ENCODE measurements at regions not wholly inside any gene's neighbourhood (a gene's known extent, or its start where the extent isn't known, plus 50 kb on each side); places are given as distances from the start of the nearest gene placed in this dataset.

GRCh38 chr2:16615246-16615645 is 50.4 kb downstream of the CYRIA start:
- POLR2A ChIA-PET (ENCODE audit: unreplicated experiment) = no interaction called here
- Histone ChIP-seq H4K5ac (ENCODE audit: low read depth, low read length) (no peak overlapping the region), H4K8ac (ENCODE audit: low read depth in 2 of 2, low read length in 2 of 2) (no peak overlapping the region), H3K56ac (ENCODE audit: extremely low read depth, insufficient read depth, low read length) (no peak overlapping the region), H3K4me2 (ENCODE audit: low read depth, low read length) (no peak overlapping the region), H2BK5ac (ENCODE audit: low read depth, low read length, poor library complexity, severe bottlenecking) (no peak overlapping the region), H3K4me3 (ENCODE audit: insufficient read depth, low read depth, low read length) (no peak overlapping the region), H2BK15ac (ENCODE audit: low read depth, low read length) (no peak overlapping the region), H3K14ac (replicated peaks; ENCODE audit: low read depth, low read length) (no peak overlapping the region), H3K18ac (ENCODE audit: low read depth, low read length) (no peak overlapping the region), H3K27ac (ENCODE audit: insufficient read depth, low read length) (no peak overlapping the region), H3K27me3 (ENCODE audit: control insufficient read depth, insufficient read depth, low read length) (no peaks in the 10 kb centered on the region), H3K79me1 (ENCODE audit: low read depth in 1 of 2, low read length in 2 of 2) (no peaks in the 10 kb centered on the region), H3K4me1 (ENCODE audit: control insufficient read depth, insufficient read depth, low read length) (peaks cover 9% of the 10 kb centered on the region), H3K36me3 (ENCODE audit: control insufficient read depth, insufficient read depth, low read length) (peaks cover 15% of the 10 kb centered on the region), H2AK9ac (replicated peaks; ENCODE audit: low read depth, low read length, poor library complexity) (no peak overlapping the region), H3K9me3 (ENCODE audit: control insufficient read depth, insufficient read depth, low read length) (no peaks in the 10 kb centered on the region), H2BK20ac (ENCODE audit: low read depth, low read length) (no peak overlapping the region), H2BK120ac (ENCODE audit: low read depth, low read length) (no peak overlapping the region), H4K20me1 (ENCODE audit: insufficient read depth, low read length) (no peaks in the 10 kb centered on the region), H3K9ac (ENCODE audit: low read depth, low read length) (no peak overlapping the region), H3K23ac (ENCODE audit: low read depth, low read length) (no peak overlapping the region), H2AFZ (replicated peaks; ENCODE audit: low read length, poor library complexity) (no peak overlapping the region), H4K91ac (ENCODE audit: insufficient read depth, low read depth, low read length) (no peak overlapping the region), H3K9me1 (ENCODE audit: insufficient read depth, low read length) (no peaks in the 10 kb centered on the region; the same call in 1 of the 2 replicates), H3K4ac (ENCODE audit: low read depth, low read length) (no peak overlapping the region), H2AK5ac (ENCODE audit: low read depth, low read length) (no peak overlapping the region)
- intact Hi-C loops (cut with micrococcal nuclease) = loop anchor here (5.0 kb wide), 1 partner anchor 692 kb away; no protein-coding TSS in a partner anchor
- in situ Hi-C loops (cut with MboI; ENCODE audit: low sequenced_read_pairs) = loop anchor here (5.0 kb wide), 1 partner anchor 142 kb away; no protein-coding TSS in a partner anchor
- DNase-seq (no peak), ATAC-seq (ENCODE audit: low read depth) (no peak)
- dilution Hi-C loops (cut with HindIII; ENCODE audit: low sequenced_read_pairs, unreplicated experiment) = no loop called here
- no TSS peak for BruUV-seq (replicated peaks)
- WGBS, 2 experiments (ENCODE audit: extremely low coverage in 2 of 2, insufficient read length in 1 of 2) = no CpG with 5 or more reads among the region's 3 CpGs
- CTCF ChIA-PET = interaction anchor here (0.6 to 2.4 kb wide), 2 partner anchors 53 to 141 kb away, joined by 5 to 9 read pairs; no protein-coding TSS in a partner anchor
- TF ChIP-seq MAZ (IDR thresholded peaks at IDR 0.05; ENCODE audit: borderline replicate concordance, low read depth, low read length) (no peak), RCOR1 (IDR thresholded peaks at IDR 0.05; ENCODE audit: insufficient replicate concordance, low read length) (no peak)

Data from IMR-90 (cell line).